ENCODE measurements at regions not wholly inside any gene's neighbourhood (a gene's known extent, or its start where the extent isn't known, plus 50 kb on each side); places are given as distances from the start of the nearest gene placed in this dataset.

GRCh38 chr9:106403081-106403480, 459.9 kb upstream of the ZNF462 start:
- no peak for TF ChIP-seq CTCF (IDR thresholded peaks at IDR 0.05)
- no peak for TF ChIP-seq ZFX (IDR thresholded peaks at IDR 0.05; ENCODE audit: borderline replicate concordance)

Measured in 22Rv1 (cell line).